Stomach (tissue), 4 donors: ENCODE measurements at regions not wholly inside any gene's neighbourhood (a gene's known extent, or its start where the extent isn't known, plus 50 kb on each side); places are given as distances from the start of the nearest gene placed in this dataset.
"Not testable (repeated sequence)": the region's sequence is repeated elsewhere in the genome, so short reads cannot be mapped to it uniquely, and the experiment has no call there.

Source experiments
- EP300 ChIP-seq: sonication (generic); formaldehyde crosslinking; IDR thresholded peaks from one replicate; pipeline ENCODE4 v1.6.1; 2017; ENCODE audit warnings: antibody characterized with exemption
- POLR2A ChIP-seq, 4 donors: fragments of 450-650 bp; IDR thresholded peaks; one replicate each; pipeline ENCODE4 v1.6.1; 2016; ENCODE audit warnings: antibody characterized with exemption in 4 of 4, control low read depth in 2 of 4, mild to moderate bottlenecking in 1 of 4, moderate library complexity in 1 of 4
- POLR2AphosphoS5 ChIP-seq, 3 donors: sonication (generic); formaldehyde crosslinking; IDR thresholded peaks; one replicate each; pipeline ENCODE4 v1.6.1; 2016; ENCODE audit warnings: antibody characterized with exemption in 3 of 3
- TF ChIP-seq, protein P1 (sequence below), 7 experiments: fragments of 450-650 bp in 4 of 7; fragments of 200-600 bp in 3 of 7; sonication (generic) in 3 of 7; IDR thresholded peaks; one replicate each; pipeline ENCODE4 v1.5.1; 2016 to 2019; ENCODE audit warnings: antibody characterized with exemption in 7 of 7, control low read depth in 2 of 7, mild to moderate bottlenecking in 1 of 7

DNA sequence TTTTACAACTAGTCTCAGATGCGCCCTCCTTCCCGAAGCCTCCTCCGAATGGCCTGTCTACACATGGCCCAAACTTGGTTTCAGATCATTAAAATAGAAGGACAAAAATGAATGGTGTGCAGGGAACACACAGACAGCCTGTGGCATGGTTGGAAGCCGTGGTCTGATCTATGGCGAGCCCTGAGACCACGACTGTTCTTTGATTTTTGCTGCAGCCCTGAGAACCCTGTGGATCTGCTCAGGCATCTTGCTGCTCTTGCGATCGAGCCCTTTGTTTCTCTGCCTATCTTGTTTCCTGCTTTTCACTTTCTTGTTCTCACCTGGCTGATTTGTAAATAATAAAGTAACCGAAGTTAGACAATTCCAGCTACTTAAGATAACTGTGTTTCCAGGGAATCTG is 57.0 kb upstream of the NBPF15 start:
- TF ChIP-seq, protein P1, sequence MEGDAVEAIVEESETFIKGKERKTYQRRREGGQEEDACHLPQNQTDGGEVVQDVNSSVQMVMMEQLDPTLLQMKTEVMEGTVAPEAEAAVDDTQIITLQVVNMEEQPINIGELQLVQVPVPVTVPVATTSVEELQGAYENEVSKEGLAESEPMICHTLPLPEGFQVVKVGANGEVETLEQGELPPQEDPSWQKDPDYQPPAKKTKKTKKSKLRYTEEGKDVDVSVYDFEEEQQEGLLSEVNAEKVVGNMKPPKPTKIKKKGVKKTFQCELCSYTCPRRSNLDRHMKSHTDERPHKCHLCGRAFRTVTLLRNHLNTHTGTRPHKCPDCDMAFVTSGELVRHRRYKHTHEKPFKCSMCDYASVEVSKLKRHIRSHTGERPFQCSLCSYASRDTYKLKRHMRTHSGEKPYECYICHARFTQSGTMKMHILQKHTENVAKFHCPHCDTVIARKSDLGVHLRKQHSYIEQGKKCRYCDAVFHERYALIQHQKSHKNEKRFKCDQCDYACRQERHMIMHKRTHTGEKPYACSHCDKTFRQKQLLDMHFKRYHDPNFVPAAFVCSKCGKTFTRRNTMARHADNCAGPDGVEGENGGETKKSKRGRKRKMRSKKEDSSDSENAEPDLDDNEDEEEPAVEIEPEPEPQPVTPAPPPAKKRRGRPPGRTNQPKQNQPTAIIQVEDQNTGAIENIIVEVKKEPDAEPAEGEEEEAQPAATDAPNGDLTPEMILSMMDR (IDR thresholded peaks at IDR 0.05) = not testable (repeated sequence)
- not testable (repeated sequence) for TF ChIP-seq POLR2AphosphoS5 (IDR thresholded peaks at IDR 0.05); EP300; POLR2A (IDR thresholded peaks at IDR 0.05)
